ENCODE measurements at regions not wholly inside any gene's neighbourhood (a gene's known extent, or its start where the extent isn't known, plus 50 kb on each side); places are given as distances from the start of the nearest gene placed in this dataset.

- H3K4me1 Mint-ChIP-seq (ENCODE audit: low read depth) = no peaks in the 10 kb centered on the region
- no peaks in the 10 kb centered on the region for H3K36me3 Mint-ChIP-seq (ENCODE audit: low read depth)
- no peak overlapping the region for H3K4me3 Mint-ChIP-seq
- intact Hi-C loops (cut with micrococcal nuclease) = no loop called here
- no peak overlapping the region for H3K27ac Mint-ChIP-seq
- CTCF ChIA-PET = interaction anchor here (0.6 kb wide), 1 partner anchor 424 kb away, joined by 3 read pairs; no protein-coding TSS in a partner anchor
- no peaks in the 10 kb centered on the region for H3K9me3 Mint-ChIP-seq
- DNase-seq = no peak
- peaks cover 7% of the 10 kb centered on the region for H3K27me3 Mint-ChIP-seq (ENCODE audit: low read depth)
Observed at GRCh38 chr15:33256874-33257273, 53.9 kb upstream of the RYR3 start.

GRCh38 chr15:33244471-33244870, 50.0 kb upstream of the FMN1 start:
- CTCF ChIA-PET = no interaction called here
- intact Hi-C loops (cut with micrococcal nuclease) = no loop called here
- no peak overlapping the region for H3K4me3 Mint-ChIP-seq
- DNase-seq = no peak
- no peaks in the 10 kb centered on the region for H3K36me3 Mint-ChIP-seq (ENCODE audit: low read depth)
- no peaks in the 10 kb centered on the region for H3K9me3 Mint-ChIP-seq
- H3K4me1 Mint-ChIP-seq (ENCODE audit: low read depth) = peaks cover 11% of the 10 kb centered on the region
- H3K27ac Mint-ChIP-seq = no peak overlapping the region
- H3K27me3 Mint-ChIP-seq (ENCODE audit: low read depth) = no peaks in the 10 kb centered on the region

Data from activated naive CD4-positive, alpha-beta T cell treated with anti-CD3 and anti-CD28 coated beads for 36 hours (primary cell).